ENCODE measurements at regions not wholly inside any gene's neighbourhood (a gene's known extent, or its start where the extent isn't known, plus 50 kb on each side); places are given as distances from the start of the nearest gene placed in this dataset.

- no peak for TF ChIP-seq CTCF (IDR thresholded peaks at IDR 0.05)
- no peak overlapping the region for H3K4me3 Mint-ChIP-seq
- no peaks in the 10 kb centered on the region for H3K27me3 Mint-ChIP-seq (ENCODE audit: low read depth in 2 of 2)
- H3K4me3 ChIP-seq (ENCODE audit: low read length) = no peak overlapping the region
- peaks cover 15 to 16% of the 10 kb centered on the region in 2 donors for H3K4me1 Mint-ChIP-seq
- no peaks in the 10 kb centered on the region for H3K27me3 ChIP-seq (ENCODE audit: control insufficient read depth, insufficient read depth, low read length)
- H3K9me3 ChIP-seq (ENCODE audit: control insufficient read depth, insufficient read depth, low read length) = no peaks in the 10 kb centered on the region
- no peak overlapping the region for H3K27ac ChIP-seq (ENCODE audit: low read length)
- no peaks in the 10 kb centered on the region for H3K36me3 ChIP-seq (ENCODE audit: control insufficient read depth, insufficient read depth, low read length)
- DNase-seq = no peak
- intact Hi-C loops (cut with micrococcal nuclease) = no loop called here
- peak overlapping the region in 1 of 2 donors; percentile 38 for H3K27ac Mint-ChIP-seq
- peaks cover 12% of the 10 kb centered on the region for H3K4me1 ChIP-seq (ENCODE audit: control insufficient read depth, insufficient read depth, low read length)
- WGBS (ENCODE audit: insufficient coverage) = 66% methylated on average over 8 of the region's 8 CpGs
- no peaks in the 10 kb centered on the region for H3K36me3 Mint-ChIP-seq
- no peaks in the 10 kb centered on the region for H3K9me3 Mint-ChIP-seq
- ATAC-seq = peak; percentile 18 to 34 (median 32)
Measured at GRCh38 chr4:123587983-123588494, 191.4 kb downstream of the SPRY1 start.

- H3K4me3 Mint-ChIP-seq = no peak overlapping the region
- H3K27me3 ChIP-seq (ENCODE audit: control insufficient read depth, insufficient read depth, low read length) = no peaks in the 10 kb centered on the region
- no peaks in the 10 kb centered on the region for H3K36me3 Mint-ChIP-seq
- no peaks in the 10 kb centered on the region for H3K9me3 ChIP-seq (ENCODE audit: control insufficient read depth, insufficient read depth, low read length)
- DNase-seq (no peak), ATAC-seq (peak; percentile 33 to 49 (median 37))
- no peaks in the 10 kb centered on the region for H3K9me3 Mint-ChIP-seq
- H3K27ac Mint-ChIP-seq = peak overlapping the region in 1 of 2 donors; percentile 38
- H3K36me3 ChIP-seq (ENCODE audit: control insufficient read depth, insufficient read depth, low read length) = no peaks in the 10 kb centered on the region
- H3K4me1 Mint-ChIP-seq = peaks cover 15 to 16% of the 10 kb centered on the region in 2 donors
- H3K27me3 Mint-ChIP-seq (ENCODE audit: low read depth in 2 of 2) = no peaks in the 10 kb centered on the region
- H3K27ac ChIP-seq (ENCODE audit: low read length) = no peak overlapping the region
- 30% methylated on average over 8 of the region's 8 CpGs for WGBS (ENCODE audit: insufficient coverage)
- no peak overlapping the region for H3K4me3 ChIP-seq (ENCODE audit: low read length)
- no peak for TF ChIP-seq CTCF (IDR thresholded peaks at IDR 0.05)
- intact Hi-C loops (cut with micrococcal nuclease) = no loop called here
- H3K4me1 ChIP-seq (ENCODE audit: control insufficient read depth, insufficient read depth, low read length) = peaks cover 12% of the 10 kb centered on the region
Measured at GRCh38 chr4:123588631-123589241, 192.1 kb downstream of the SPRY1 start.

GRCh38 chr4:123589301-123589700 is 192.7 kb downstream of the SPRY1 start:
- no peaks in the 10 kb centered on the region for H3K9me3 ChIP-seq (ENCODE audit: control insufficient read depth, insufficient read depth, low read length)
- peaks cover 12% of the 10 kb centered on the region for H3K4me1 ChIP-seq (ENCODE audit: control insufficient read depth, insufficient read depth, low read length)
- no peaks in the 10 kb centered on the region for H3K36me3 Mint-ChIP-seq
- no peak overlapping the region for H3K4me3 Mint-ChIP-seq
- ATAC-seq (no peak), DNase-seq (no peak)
- no peak overlapping the region for H3K4me3 ChIP-seq (ENCODE audit: low read length)
- no peaks in the 10 kb centered on the region for H3K27me3 ChIP-seq (ENCODE audit: control insufficient read depth, insufficient read depth, low read length)
- H3K4me1 Mint-ChIP-seq = peaks cover 15 to 16% of the 10 kb centered on the region in 2 donors
- no peak for TF ChIP-seq CTCF (IDR thresholded peaks at IDR 0.05)
- H3K9me3 Mint-ChIP-seq = no peaks in the 10 kb centered on the region
- no peak overlapping the region for H3K27ac ChIP-seq (ENCODE audit: low read length)
- intact Hi-C loops (cut with micrococcal nuclease) = no loop called here
- H3K36me3 ChIP-seq (ENCODE audit: control insufficient read depth, insufficient read depth, low read length) = no peaks in the 10 kb centered on the region
- no CpG with 5 or more reads among the region's 3 CpGs for WGBS (ENCODE audit: insufficient coverage)
- H3K27ac Mint-ChIP-seq = no peak overlapping the region
- H3K27me3 Mint-ChIP-seq (ENCODE audit: low read depth in 2 of 2) = no peaks in the 10 kb centered on the region

GRCh38 chr4:123591875-123592274 is 195.3 kb downstream of the SPRY1 start:
- DNase-seq = no peak
- no peak for ATAC-seq
- TF ChIP-seq CTCF (IDR thresholded peaks at IDR 0.05) = no peak
- Mint-ChIP-seq H3K9me3 (no peaks in the 10 kb centered on the region), H3K4me1 (peaks cover 15 to 16% of the 10 kb centered on the region in 2 donors), H3K27ac (no peak overlapping the region), H3K4me3 (no peak overlapping the region), H3K36me3 (no peaks in the 10 kb centered on the region), H3K27me3 (ENCODE audit: low read depth in 2 of 2) (peaks cover 0 to 3% of the 10 kb centered on the region in 2 donors)
- Histone ChIP-seq H3K27ac (ENCODE audit: low read length) (no peak overlapping the region), H3K36me3 (ENCODE audit: control insufficient read depth, insufficient read depth, low read length) (no peaks in the 10 kb centered on the region), H3K4me1 (ENCODE audit: control insufficient read depth, insufficient read depth, low read length) (peaks cover 12% of the 10 kb centered on the region), H3K4me3 (ENCODE audit: low read length) (no peak overlapping the region), H3K27me3 (ENCODE audit: control insufficient read depth, insufficient read depth, low read length) (no peaks in the 10 kb centered on the region), H3K9me3 (ENCODE audit: control insufficient read depth, insufficient read depth, low read length) (no peaks in the 10 kb centered on the region)
- intact Hi-C loops (cut with micrococcal nuclease) = no loop called here
- 90% methylated on average over 2 of the region's 2 CpGs for WGBS (ENCODE audit: insufficient coverage)
